Liver (tissue), 3 donors: ENCODE measurements at regions not wholly inside any gene's neighbourhood (a gene's known extent, or its start where the extent isn't known, plus 50 kb on each side); places are given as distances from the start of the nearest gene placed in this dataset.

ENCODE experiments used
- ATF3 ChIP-seq: IDR thresholded peaks from 2 replicates; pipeline ENCODE4 v1.6.1; 2016; ENCODE audit warnings: antibody characterized with exemption
- CTCF ChIP-seq: fragments of 150-350 bp; IDR thresholded peaks from 2 replicates; pipeline ENCODE4 v1.5.1; 2017; ENCODE audit warnings: improper control_type of control experiment, low read depth, low read length; ENCODE audit not compliant: missing input control
- GABPA ChIP-seq, 2 donors: IDR thresholded peaks in 1 of 2; conservative IDR thresholded peaks in 1 of 2; 2 replicates each; pipeline ENCODE4 v1.6.1; 2016; ENCODE audit warnings: antibody characterized with exemption in 2 of 2, mild to moderate bottlenecking in 1 of 2, moderate library complexity in 1 of 2
- MAX ChIP-seq: IDR thresholded peaks from 2 replicates; pipeline ENCODE4 v1.6.1; 2016; ENCODE audit warnings: antibody characterized with exemption
- REST ChIP-seq: IDR thresholded peaks from 2 replicates; pipeline ENCODE4 v1.6.1; 2016; ENCODE audit warnings: antibody characterized with exemption, mild to moderate bottlenecking
- RXRA ChIP-seq, 2 donors: IDR thresholded peaks; 2 replicates each; pipeline ENCODE4 v1.6.1; 2017 to 2018; ENCODE audit warnings: antibody characterized with exemption in 2 of 2, mild to moderate bottlenecking in 1 of 2
- SP1 ChIP-seq: IDR thresholded peaks from 2 replicates; pipeline ENCODE4 v1.6.1; 2018; ENCODE audit warnings: antibody characterized with exemption, mild to moderate bottlenecking
- donor health status: healthy.
- donor health status: healthy.

- TF ChIP-seq ATF3 (no peak), MAX (no peak), CTCF (no peak), REST (no peak), GABPA (IDR thresholded peaks at IDR 0.05 in 1 of 2, conservative IDR thresholded peaks at IDR 0.05 in 1 of 2) (no peak), SP1 (no peak), RXRA (IDR thresholded peaks at IDR 0.05) (no peak)
These were observed 884.1 kb downstream of the CCSER2 start for GRCh38 chr10:85212526-85212925.
